ENCODE measurements at regions not wholly inside any gene's neighbourhood (a gene's known extent, or its start where the extent isn't known, plus 50 kb on each side); places are given as distances from the start of the nearest gene placed in this dataset.

- TF ChIP-seq GATA3 (IDR thresholded peaks at IDR 0.05; ENCODE audit: low read depth, low read length) (no peak), GATA2 (IDR thresholded peaks at IDR 0.05; ENCODE audit: low read depth, low read length) (no peak)
Measured at GRCh38 chr1:214124915-214125314, 137.1 kb downstream of the PROX1 start.

GRCh38 chr1:214125819-214126218 is 138.0 kb downstream of the PROX1 start:
- no peak for TF ChIP-seq GATA3 (IDR thresholded peaks at IDR 0.05; ENCODE audit: low read depth, low read length)
- TF ChIP-seq GATA2 (IDR thresholded peaks at IDR 0.05; ENCODE audit: low read depth, low read length) = no peak

- TF ChIP-seq GATA3 (IDR thresholded peaks at IDR 0.05; ENCODE audit: low read depth, low read length) (no peak), GATA2 (IDR thresholded peaks at IDR 0.05; ENCODE audit: low read depth, low read length) (no peak)
Measured at GRCh38 chr1:214126697-214127146, 138.9 kb downstream of the PROX1 start.

- TF ChIP-seq GATA3 (IDR thresholded peaks at IDR 0.05; ENCODE audit: low read depth, low read length) = no peak
- TF ChIP-seq GATA2 (IDR thresholded peaks at IDR 0.05; ENCODE audit: low read depth, low read length) = no peak
Measured at GRCh38 chr1:214127705-214128104, 139.9 kb downstream of the PROX1 start.

- no peak for TF ChIP-seq GATA2 (IDR thresholded peaks at IDR 0.05; ENCODE audit: low read depth, low read length)
- TF ChIP-seq GATA3 (IDR thresholded peaks at IDR 0.05; ENCODE audit: low read depth, low read length) = no peak
Measured at GRCh38 chr1:214135886-214136285, 145.1 kb upstream of the SMYD2 start.

- TF ChIP-seq GATA2 (IDR thresholded peaks at IDR 0.05; ENCODE audit: low read depth, low read length) (no peak), GATA3 (IDR thresholded peaks at IDR 0.05; ENCODE audit: low read depth, low read length) (no peak)
Measured at GRCh38 chr1:214136324-214136919, 144.5 kb upstream of the SMYD2 start.

- TF ChIP-seq GATA3 (IDR thresholded peaks at IDR 0.05; ENCODE audit: low read depth, low read length) (no peak), GATA2 (IDR thresholded peaks at IDR 0.05; ENCODE audit: low read depth, low read length) (no peak)
Measured at GRCh38 chr1:214141486-214141885, 139.5 kb upstream of the SMYD2 start.

- peak; percentile 66 for TF ChIP-seq GATA3 (IDR thresholded peaks at IDR 0.05; ENCODE audit: low read depth, low read length)
- peak; percentile 69 for TF ChIP-seq GATA2 (IDR thresholded peaks at IDR 0.05; ENCODE audit: low read depth, low read length)
Measured at GRCh38 chr1:214143006-214143992, 137.7 kb upstream of the SMYD2 start.

GRCh38 chr1:214146523-214146922 is 134.4 kb upstream of the SMYD2 start:
- no peak for TF ChIP-seq GATA3 (IDR thresholded peaks at IDR 0.05; ENCODE audit: low read depth, low read length)
- no peak for TF ChIP-seq GATA2 (IDR thresholded peaks at IDR 0.05; ENCODE audit: low read depth, low read length)

- TF ChIP-seq GATA3 (IDR thresholded peaks at IDR 0.05; ENCODE audit: low read depth, low read length) = 0 out of 2 replicates have a peak, but pooled peaks have one; percentile 36
- peak; percentile 33; the same call in 1 of the 2 replicates for TF ChIP-seq GATA2 (IDR thresholded peaks at IDR 0.05; ENCODE audit: low read depth, low read length)
Measured at GRCh38 chr1:214154596-214155292, 126.2 kb upstream of the SMYD2 start.

GRCh38 chr1:214155987-214156625 is 124.9 kb upstream of the SMYD2 start:
- TF ChIP-seq GATA2 (IDR thresholded peaks at IDR 0.05; ENCODE audit: low read depth, low read length) = peak; percentile 96
- peak; percentile 94 for TF ChIP-seq GATA3 (IDR thresholded peaks at IDR 0.05; ENCODE audit: low read depth, low read length)

- TF ChIP-seq GATA3 (IDR thresholded peaks at IDR 0.05; ENCODE audit: low read depth, low read length) = no peak
- no peak for TF ChIP-seq GATA2 (IDR thresholded peaks at IDR 0.05; ENCODE audit: low read depth, low read length)
Measured at GRCh38 chr1:214164173-214164572, 116.8 kb upstream of the SMYD2 start.

- peak; percentile 82 for TF ChIP-seq GATA3 (IDR thresholded peaks at IDR 0.05; ENCODE audit: low read depth, low read length)
- TF ChIP-seq GATA2 (IDR thresholded peaks at IDR 0.05; ENCODE audit: low read depth, low read length) = peak; percentile 92
Measured at GRCh38 chr1:214165850-214166374, 115.0 kb upstream of the SMYD2 start.

Data from SH-SY5Y (cell line).